Heart left ventricle (tissue), 16 donors: ENCODE measurements at regions not wholly inside any gene's neighbourhood (a gene's known extent, or its start where the extent isn't known, plus 50 kb on each side); places are given as distances from the start of the nearest gene placed in this dataset.

ENCODE experiments used
- ATAC-seq, 4 donors: fragments of 200-7000 bp; cut with Tn5 transposase; one replicate each; pipeline ENCODE4 v1.9.1; 2020 to 2022; ENCODE audit warnings: moderate library complexity in 4 of 4, mild to moderate bottlenecking in 3 of 4, moderate number of reproducible peaks in 1 of 4
- DNase-seq, 5 donors: peaks; one replicate each; pipeline ENCODE4 v3.0.0-alpha.2; 2020
- H3K27ac ChIP-seq, 12 donors: fragments of 200-600 bp; sonication (generic) in 4 of 12; one replicate each; pipeline versions ENCODE4 v1.5.0 to v1.8.0; 2016 to 2022; ENCODE audit warnings: mild to moderate bottlenecking in 2 of 12
- H3K27me3 ChIP-seq, 9 donors: fragments of 200-600 bp; sonication (generic) in 2 of 9; one replicate each; pipeline versions ENCODE4 v1.5.1 to v1.8.0; 2016 to 2022; ENCODE audit warnings: mild to moderate bottlenecking in 3 of 9
- H3K36me3 ChIP-seq, 9 donors: fragments of 200-600 bp; sonication (generic) in 2 of 9; one replicate each; pipeline versions ENCODE4 v1.5.0 to v1.8.0; 2018 to 2022; ENCODE audit warnings: mild to moderate bottlenecking in 2 of 9
- H3K4me1 ChIP-seq, 12 donors: fragments of 200-600 bp; sonication (generic) in 4 of 12; one replicate each; pipeline versions ENCODE4 v1.5.0 to v1.8.0; 2016 to 2022; ENCODE audit warnings: mild to moderate bottlenecking in 3 of 12
- H3K4me3 ChIP-seq, 12 donors: fragments of 200-600 bp; sonication (generic) in 4 of 12; one replicate each; pipeline versions ENCODE4 v1.5.0 to v1.8.0; 2017 to 2022; ENCODE audit warnings: mild to moderate bottlenecking in 9 of 12, moderate library complexity in 4 of 12
- H3K9me3 ChIP-seq, 12 donors: fragments of 200-600 bp; sonication (generic) in 4 of 12; one replicate each; pipeline versions ENCODE4 v1.5.0 to v1.8.0; 2016 to 2022; ENCODE audit warnings: mild to moderate bottlenecking in 1 of 12
- CTCF ChIP-seq, 12 donors: fragments of 200-600 bp; sonication (generic) in 4 of 12; IDR thresholded peaks; one replicate each; pipeline versions ENCODE4 v1.5.0 to v1.8.0; 2018 to 2022; ENCODE audit warnings: antibody characterized with exemption in 12 of 12, mild to moderate bottlenecking in 5 of 12
- POLR2A ChIP-seq, 2 donors: fragments of 450-650 bp; IDR thresholded peaks; one replicate each; pipeline ENCODE4 v1.6.1; 2017; ENCODE audit warnings: antibody characterized with exemption in 2 of 2, mild to moderate bottlenecking in 2 of 2, moderate library complexity in 2 of 2
- WGBS, 4 donors: extraction: QIAGEN DNeasy Blood & Tissue Kit in 2 of 4; methylation state at CpG; one replicate each; pipeline versions ENCODE4 v1.1.5 to v1.1.7; 2013 to 2018; 5-methylcytosine and 5-hydroxymethylcytosine counted together
- intact Hi-C, 10 donors: fragments of 100-400 bp; cut with DNase I; formaldehyde crosslinking; loops; one replicate each; pipeline versions ENCODE4 v1.11.1 to v1.14.2; 2022
- donor health status: ischemic (EF 13 %, LVEDD 7.1; RV severe dilation, severe dysfunction).
- donor health status: healthy with polysubstance abuse.
- donor health status: DM: no; HTN: yes; CAD: no.
- donor health status: DM: no; HTN: no; CAD: no.
- donor health status: ischemic (EF 25% LVEDD 6.9; RV normal size, moderate dysfunction).
- donor health status: ischemic (EF 25% LVEDD 5.7; RV mildly dilated, moderate dysfunction).
- donor health status: healthy.
- donor health status: DM: yes; HTN: yes; CAD: no.
- donor health status: ischemic (EF 35%, LVEDD 5.7; RV mildly dilated, moderate dysfunction).
- donor health status: nonischemic (EF 11% LVEDD 7.7; RV severe dilation, severe dysfunction).
- donor health status: DM: yes; HTN: yes; CAD: no.
- donor health status: PGD.
- donor health status: ischemic (EF 29% LVEDD 5.4; RV normal size, mild dysfunction).
- donor health status: nonischemic (EF 23%, LVEDD 6.1; RV moderate dilation, normal function).

GRCh38 chr7:79681454-79681853, 228.0 kb upstream of the MAGI2 start:
- no peaks in the 10 kb centered on the region for H3K36me3 ChIP-seq
- ATAC-seq (no peak), DNase-seq (no peak)
- H3K4me1 ChIP-seq, result no peaks in the 10 kb centered on the region
- intact Hi-C loops, result no loop called here
- no peaks in the 10 kb centered on the region for H3K27me3 ChIP-seq
- WGBS, 4 donors, result 79 to 84% (median 80%) methylated on average over 8 of the region's 8 CpGs
- no peak for TF ChIP-seq CTCF (IDR thresholded peaks at IDR 0.05)
- TF ChIP-seq POLR2A (IDR thresholded peaks at IDR 0.05), result no peak
- H3K9me3 ChIP-seq, result peaks cover 0 to 10% (median 0%) of the 10 kb centered on the region in 12 donors
- H3K4me3 ChIP-seq, result no peak overlapping the region
- H3K27ac ChIP-seq, result no peak overlapping the region

GRCh38 chr7:79673969-79674368, 220.5 kb upstream of the MAGI2 start:
- no peaks in the 10 kb centered on the region for H3K9me3 ChIP-seq
- ATAC-seq (no peak), DNase-seq (no peak)
- intact Hi-C loops, result loop anchor here in 1 of 10 donors (5.0 kb wide), 1 partner anchor 48 kb away; no protein-coding TSS in a partner anchor
- no peaks in the 10 kb centered on the region for H3K27me3 ChIP-seq
- 67 to 90% (median 79%) methylated on average over 3 of the region's 3 CpGs for WGBS, 4 donors
- no peak for TF ChIP-seq POLR2A (IDR thresholded peaks at IDR 0.05)
- TF ChIP-seq CTCF (IDR thresholded peaks at IDR 0.05), result no peak
- H3K36me3 ChIP-seq, result no peaks in the 10 kb centered on the region
- H3K4me1 ChIP-seq, result no peaks in the 10 kb centered on the region
- H3K27ac ChIP-seq, result no peak overlapping the region
- no peak overlapping the region for H3K4me3 ChIP-seq

- intact Hi-C loops, result loop anchor here in 1 of 10 donors (5.0 kb wide), 1 partner anchor 49 kb away; no protein-coding TSS in a partner anchor
- Histone ChIP-seq H3K36me3 (no peaks in the 10 kb centered on the region), H3K27ac (no peak overlapping the region), H3K9me3 (no peaks in the 10 kb centered on the region), H3K27me3 (no peaks in the 10 kb centered on the region), H3K4me1 (no peaks in the 10 kb centered on the region), H3K4me3 (no peak overlapping the region)
- TF ChIP-seq POLR2A (IDR thresholded peaks at IDR 0.05) (no peak), CTCF (IDR thresholded peaks at IDR 0.05) (no peak)
- WGBS, 4 donors, result 31 to 37% (median 33%) methylated on average over 1 of the region's 1 CpG
- ATAC-seq, result no peak
- DNase-seq, result no peak
These were observed 220.0 kb upstream of the MAGI2 start for GRCh38 chr7:79673421-79673820.

- DNase-seq (no peak), ATAC-seq (no peak)
- H3K4me3 ChIP-seq, result no peak overlapping the region
- H3K27me3 ChIP-seq, result no peaks in the 10 kb centered on the region
- TF ChIP-seq POLR2A (IDR thresholded peaks at IDR 0.05), result no peak
- WGBS, 4 donors, result 27 to 38% (median 35%) methylated on average over 3 of the region's 3 CpGs
- intact Hi-C loops, result no loop called here
- no peaks in the 10 kb centered on the region for H3K9me3 ChIP-seq
- H3K27ac ChIP-seq, result no peak overlapping the region
- H3K36me3 ChIP-seq, result no peaks in the 10 kb centered on the region
- H3K4me1 ChIP-seq, result no peaks in the 10 kb centered on the region
These were observed 214.8 kb upstream of the MAGI2 start for GRCh38 chr7:79668292-79668691.

GRCh38 chr7:79666472-79666871, 213.0 kb upstream of the MAGI2 start:
- no peak for ATAC-seq
- WGBS, 4 donors, result 66 to 71% (median 71%) methylated on average over 3 of the region's 3 CpGs
- Histone ChIP-seq H3K27ac (no peak overlapping the region), H3K27me3 (no peaks in the 10 kb centered on the region), H3K9me3 (no peaks in the 10 kb centered on the region), H3K4me3 (no peak overlapping the region), H3K36me3 (no peaks in the 10 kb centered on the region), H3K4me1 (no peaks in the 10 kb centered on the region)
- intact Hi-C loops, result no loop called here
- no peak for DNase-seq
- TF ChIP-seq POLR2A (IDR thresholded peaks at IDR 0.05), result no peak
- no peak for TF ChIP-seq CTCF (IDR thresholded peaks at IDR 0.05)
